ENCODE measurements at regions not wholly inside any gene's neighbourhood (a gene's known extent, or its start where the extent isn't known, plus 50 kb on each side); places are given as distances from the start of the nearest gene placed in this dataset.
"Not testable (repeated sequence)": the region's sequence is repeated elsewhere in the genome, so short reads cannot be mapped to it uniquely, and the experiment has no call there.

- no peaks in the 10 kb centered on the region for H3K9me3 ChIP-seq
- WGBS, 2 donors: 90 to 95% methylated on average over 3 of the region's 3 CpGs
- no peaks in the 10 kb centered on the region for H3K27me3 ChIP-seq
- TF ChIP-seq EP300 (IDR thresholded peaks at IDR 0.05): no peak
- no peak for TF ChIP-seq POLR2A (IDR thresholded peaks at IDR 0.05)
- TF ChIP-seq, protein P1, sequence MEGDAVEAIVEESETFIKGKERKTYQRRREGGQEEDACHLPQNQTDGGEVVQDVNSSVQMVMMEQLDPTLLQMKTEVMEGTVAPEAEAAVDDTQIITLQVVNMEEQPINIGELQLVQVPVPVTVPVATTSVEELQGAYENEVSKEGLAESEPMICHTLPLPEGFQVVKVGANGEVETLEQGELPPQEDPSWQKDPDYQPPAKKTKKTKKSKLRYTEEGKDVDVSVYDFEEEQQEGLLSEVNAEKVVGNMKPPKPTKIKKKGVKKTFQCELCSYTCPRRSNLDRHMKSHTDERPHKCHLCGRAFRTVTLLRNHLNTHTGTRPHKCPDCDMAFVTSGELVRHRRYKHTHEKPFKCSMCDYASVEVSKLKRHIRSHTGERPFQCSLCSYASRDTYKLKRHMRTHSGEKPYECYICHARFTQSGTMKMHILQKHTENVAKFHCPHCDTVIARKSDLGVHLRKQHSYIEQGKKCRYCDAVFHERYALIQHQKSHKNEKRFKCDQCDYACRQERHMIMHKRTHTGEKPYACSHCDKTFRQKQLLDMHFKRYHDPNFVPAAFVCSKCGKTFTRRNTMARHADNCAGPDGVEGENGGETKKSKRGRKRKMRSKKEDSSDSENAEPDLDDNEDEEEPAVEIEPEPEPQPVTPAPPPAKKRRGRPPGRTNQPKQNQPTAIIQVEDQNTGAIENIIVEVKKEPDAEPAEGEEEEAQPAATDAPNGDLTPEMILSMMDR (IDR thresholded peaks at IDR 0.05): no peak
- TF ChIP-seq POLR2AphosphoS5 (IDR thresholded peaks at IDR 0.05): no peak
- no peak overlapping the region for H3K27ac ChIP-seq
- H3K4me3 ChIP-seq: no peak overlapping the region
- H3K4me1 ChIP-seq: no peaks in the 10 kb centered on the region
- intact Hi-C loops (cut with DNase I): no loop called here
- DNase-seq: no peak
- no peaks in the 10 kb centered on the region for H3K36me3 ChIP-seq
Observed at GRCh38 chr6:131443014-131443413, 130.0 kb upstream of the ARG1 start.

DNA sequence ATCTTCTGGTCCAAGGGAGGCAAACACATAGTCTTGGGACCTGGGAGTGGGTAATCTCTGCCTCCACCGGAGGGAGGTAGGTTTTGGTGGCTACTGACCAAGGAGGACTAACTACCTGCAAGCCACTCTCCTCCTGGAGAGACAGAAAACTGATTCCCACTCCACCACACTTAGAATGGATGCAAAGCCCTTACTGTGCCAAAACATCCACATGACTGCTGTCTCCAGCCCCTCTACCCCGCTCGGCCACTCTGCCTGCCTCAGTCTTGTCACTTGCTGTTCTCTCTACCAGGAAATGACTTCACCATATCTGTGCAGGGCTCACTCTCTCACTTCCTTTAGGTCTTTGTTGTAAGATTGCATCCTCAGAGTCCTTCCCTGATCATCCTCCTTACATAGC is 129.5 kb upstream of the ARG1 start:
- intact Hi-C loops (cut with DNase I): no loop called here
- no peaks in the 10 kb centered on the region for H3K36me3 ChIP-seq
- no peak for TF ChIP-seq POLR2A (IDR thresholded peaks at IDR 0.05)
- TF ChIP-seq EP300 (IDR thresholded peaks at IDR 0.05): no peak
- no peak for TF ChIP-seq POLR2AphosphoS5 (IDR thresholded peaks at IDR 0.05)
- TF ChIP-seq, protein P1 (IDR thresholded peaks at IDR 0.05): no peak
- no peak overlapping the region for H3K4me3 ChIP-seq
- H3K4me1 ChIP-seq: no peaks in the 10 kb centered on the region
- DNase-seq: no peak
- no peak overlapping the region for H3K27ac ChIP-seq
- WGBS, 2 donors: 65 to 92% methylated on average over 3 of the region's 3 CpGs
- H3K9me3 ChIP-seq: no peaks in the 10 kb centered on the region
- H3K27me3 ChIP-seq: no peaks in the 10 kb centered on the region

DNA sequence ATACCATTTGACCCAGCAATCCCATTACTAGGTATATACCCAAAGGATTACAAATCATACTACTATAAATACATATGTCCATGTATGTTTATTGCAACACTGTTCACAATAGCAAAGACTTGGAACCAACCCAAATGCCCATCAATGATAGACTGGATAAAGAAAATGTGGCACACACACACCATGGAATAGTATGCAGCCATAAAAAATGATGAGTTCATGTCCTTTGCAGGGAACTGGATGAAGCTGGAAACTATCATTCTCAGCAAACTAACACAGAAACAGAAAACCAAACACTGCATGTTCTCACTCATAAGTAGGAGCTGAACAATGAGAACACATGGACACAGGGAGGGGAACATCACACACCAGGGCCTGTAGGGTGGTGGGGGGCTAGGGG is 127.7 kb upstream of the ARG1 start:
- H3K36me3 ChIP-seq; DNase-seq; H3K27ac ChIP-seq; H3K4me1 ChIP-seq; H3K9me3 ChIP-seq; H3K27me3 ChIP-seq; intact Hi-C loops (cut with DNase I); H3K4me3 ChIP-seq: not testable (repeated sequence)

GRCh38 chr6:131450861-131451260 is 122.2 kb upstream of the ARG1 start:
- Histone ChIP-seq H3K27ac (no peak overlapping the region), H3K36me3 (no peaks in the 10 kb centered on the region), H3K27me3 (no peaks in the 10 kb centered on the region), H3K9me3 (no peaks in the 10 kb centered on the region), H3K4me3 (no peak overlapping the region), H3K4me1 (no peaks in the 10 kb centered on the region)
- DNase-seq: no peak
- TF ChIP-seq POLR2AphosphoS5 (IDR thresholded peaks at IDR 0.05): no peak
- TF ChIP-seq EP300 (IDR thresholded peaks at IDR 0.05): no peak
- no peak for TF ChIP-seq POLR2A (IDR thresholded peaks at IDR 0.05)
- TF ChIP-seq, protein P1 (IDR thresholded peaks at IDR 0.05): no peak
- intact Hi-C loops (cut with DNase I): no loop called here
- 91 to 98% methylated on average over 4 of the region's 4 CpGs for WGBS, 2 donors

GRCh38 chr6:131451321-131452144 is 121.5 kb upstream of the ARG1 start:
- intact Hi-C loops (cut with DNase I): no loop called here
- no peak overlapping the region for H3K4me3 ChIP-seq
- WGBS, 2 donors: 70 to 90% methylated on average over 4 of the region's 4 CpGs

More at GRCh38 chr6:131451321-131452144, 121.5 kb upstream of the ARG1 start:
- Histone ChIP-seq H3K4me1 (no peaks in the 10 kb centered on the region), H3K9me3 (no peaks in the 10 kb centered on the region), H3K27ac (no peak overlapping the region), H3K27me3 (no peaks in the 10 kb centered on the region), H3K36me3 (no peaks in the 10 kb centered on the region)
- no peak for DNase-seq
- TF ChIP-seq, protein P1 (IDR thresholded peaks at IDR 0.05): no peak
- no peak for TF ChIP-seq POLR2AphosphoS5 (IDR thresholded peaks at IDR 0.05)
- no peak for TF ChIP-seq EP300 (IDR thresholded peaks at IDR 0.05)
- no peak for TF ChIP-seq POLR2A (IDR thresholded peaks at IDR 0.05)

Data from sigmoid colon (tissue), 6 donors.